ENCODE measurements at regions not wholly inside any gene's neighbourhood (a gene's known extent, or its start where the extent isn't known, plus 50 kb on each side); places are given as distances from the start of the nearest gene placed in this dataset.

- no peak overlapping the region for H3K27ac ChIP-seq
- 75 to 91% methylated on average over 1 of the region's 1 CpG for WGBS, 2 donors
- no peaks in the 10 kb centered on the region for H3K36me3 ChIP-seq (replicated peaks in 1 of 2; ENCODE audit: insufficient read depth in 1 of 2, low read depth in 2 of 2)
- intact Hi-C loops (cut with DNase I) = no loop called here
- TF ChIP-seq CTCF (IDR thresholded peaks at IDR 0.05) (no peak), POLR2A (IDR thresholded peaks at IDR 0.05) (no peak)
- H3K27me3 ChIP-seq = no peaks in the 10 kb centered on the region
- peaks cover 0 to 4% (median 0%) of the 10 kb centered on the region in 3 donors for H3K9me3 ChIP-seq
- H3K4me3 ChIP-seq = no peak overlapping the region
- no peak for ATAC-seq
- no peaks in the 10 kb centered on the region for H3K4me1 ChIP-seq
- no peak for DNase-seq
Observed at GRCh38 chr7:17601921-17602320, 303.5 kb downstream of the AHR start.

- ATAC-seq = no peak
- 21 to 33% methylated on average over 1 of the region's 1 CpG for WGBS, 2 donors
- DNase-seq = no peak
- Histone ChIP-seq H3K4me1 (no peaks in the 10 kb centered on the region), H3K9me3 (peaks cover 0 to 4% (median 0%) of the 10 kb centered on the region in 3 donors), H3K36me3 (replicated peaks in 1 of 2; ENCODE audit: insufficient read depth in 1 of 2, low read depth in 2 of 2) (no peaks in the 10 kb centered on the region), H3K27ac (no peak overlapping the region), H3K27me3 (no peaks in the 10 kb centered on the region), H3K4me3 (no peak overlapping the region)
- TF ChIP-seq POLR2A (IDR thresholded peaks at IDR 0.05) = no peak
- TF ChIP-seq CTCF (IDR thresholded peaks at IDR 0.05) = no peak
- intact Hi-C loops (cut with DNase I) = no loop called here
Observed at GRCh38 chr7:17608114-17608833, 309.8 kb downstream of the AHR start.

- Histone ChIP-seq H3K27me3 (no peaks in the 10 kb centered on the region), H3K36me3 (replicated peaks in 1 of 2; ENCODE audit: insufficient read depth in 1 of 2, low read depth in 2 of 2) (no peaks in the 10 kb centered on the region), H3K27ac (no peak overlapping the region), H3K4me1 (no peaks in the 10 kb centered on the region), H3K9me3 (no peaks in the 10 kb centered on the region), H3K4me3 (no peak overlapping the region)
- intact Hi-C loops (cut with DNase I) = no loop called here
- no peak for TF ChIP-seq POLR2A (IDR thresholded peaks at IDR 0.05)
- DNase-seq = no peak
- 29 to 37% methylated on average over 4 of the region's 4 CpGs for WGBS, 2 donors
- ATAC-seq = no peak
Observed at GRCh38 chr7:17611611-17612010, 313.2 kb downstream of the AHR start.

- no peak for TF ChIP-seq POLR2A (IDR thresholded peaks at IDR 0.05)
- TF ChIP-seq CTCF (IDR thresholded peaks at IDR 0.05) = no peak
Observed at GRCh38 chr7:17613338-17614041, 315.0 kb downstream of the AHR start.

GRCh38 chr7:17617380-17617779, 318.9 kb downstream of the AHR start:
- intact Hi-C loops (cut with DNase I) = no loop called here
- ATAC-seq = no peak

More at GRCh38 chr7:17613338-17614041, 315.0 kb downstream of the AHR start:
- H3K9me3 ChIP-seq = no peaks in the 10 kb centered on the region
- WGBS, 2 donors = 88 to 91% methylated on average over 2 of the region's 2 CpGs
- no peak overlapping the region for H3K27ac ChIP-seq
- H3K4me3 ChIP-seq = no peak overlapping the region
- intact Hi-C loops (cut with DNase I) = no loop called here
- H3K27me3 ChIP-seq = no peaks in the 10 kb centered on the region
- no peaks in the 10 kb centered on the region for H3K36me3 ChIP-seq (replicated peaks in 1 of 2; ENCODE audit: insufficient read depth in 1 of 2, low read depth in 2 of 2)
- peaks cover 6% of the 10 kb centered on the region for H3K4me1 ChIP-seq
- DNase-seq (no peak), ATAC-seq (no peak)

More at GRCh38 chr7:17617380-17617779, 318.9 kb downstream of the AHR start:
- Histone ChIP-seq H3K9me3 (no peaks in the 10 kb centered on the region), H3K27ac (no peak overlapping the region), H3K4me1 (peaks cover 17% of the 10 kb centered on the region), H3K4me3 (no peak overlapping the region), H3K27me3 (no peaks in the 10 kb centered on the region), H3K36me3 (replicated peaks in 1 of 2; ENCODE audit: insufficient read depth in 1 of 2, low read depth in 2 of 2) (no peaks in the 10 kb centered on the region)
- no peak for DNase-seq
- WGBS, 2 donors = 94 to 96% methylated on average over 2 of the region's 2 CpGs
- TF ChIP-seq POLR2A (IDR thresholded peaks at IDR 0.05) (no peak), CTCF (IDR thresholded peaks at IDR 0.05) (no peak)
